OCI-LY1 (cell line): ENCODE measurements at regions not wholly inside any gene's neighbourhood (a gene's known extent, or its start where the extent isn't known, plus 50 kb on each side); places are given as distances from the start of the nearest gene placed in this dataset.

Experiments used
- CTCF ChIP-seq: fragments of 200-600 bp; sonication (generic), shearing (Covaris generic); IDR thresholded peaks from 2 replicates; pipeline ENCODE4 v1.5.1; 2017; ENCODE audit warnings: mild to moderate bottlenecking, antibody characterized with exemption, low read length, moderate library complexity, mixed read lengths
- EZH2 ChIP-seq: fragments of 200-600 bp; sonication (generic), shearing (Covaris generic); IDR thresholded peaks from 2 replicates; pipeline ENCODE4 v1.8.0; 2017; ENCODE audit warnings: borderline replicate concordance, mixed run types, mild to moderate bottlenecking, antibody characterized with exemption, low read length, moderate library complexity, mixed read lengths

DNA sequence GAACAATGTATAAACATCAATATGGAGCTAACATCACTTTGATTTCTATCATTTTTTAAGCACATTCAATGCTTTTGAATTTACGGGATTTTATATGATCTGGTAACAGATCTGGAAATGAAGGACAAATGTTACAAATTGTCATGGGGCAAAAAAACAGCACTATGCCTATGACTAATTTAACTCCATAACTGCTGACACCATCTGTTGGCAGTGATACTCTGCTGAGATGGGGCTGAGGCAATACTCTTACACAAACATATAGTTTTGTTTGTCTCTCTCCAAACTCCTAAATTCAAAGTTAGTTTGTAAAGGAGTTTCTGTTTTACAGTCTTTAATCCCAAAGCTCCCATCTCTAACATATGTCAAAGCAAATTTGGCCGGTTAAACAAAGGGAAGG lies 132.5 kb upstream of the FER start:
- TF ChIP-seq CTCF (no peak), EZH2 (no peak)
